GM18505 (cell line): ENCODE measurements at regions not wholly inside any gene's neighbourhood (a gene's known extent, or its start where the extent isn't known, plus 50 kb on each side); places are given as distances from the start of the nearest gene placed in this dataset.

Experiments used
- ATAC-seq: cut with Tn5 transposase; IDR thresholded peaks from one replicate; pipeline ENCODE4 v1.9.1; 2021; ENCODE audit not compliant: unreplicated experiment
- POLR2A ChIP-seq: IDR thresholded peaks from 4 replicates; pipeline ENCODE4 v1.6.1; 2011; ENCODE audit warnings: borderline replicate concordance; ENCODE audit not compliant: insufficient read depth, insufficient read length; ENCODE audit errors: extremely low read depth

- ATAC-seq = no peak
- TF ChIP-seq POLR2A = no peak
These were observed 51.4 kb downstream of the MARCHF4 start for GRCh38 chr2:216320852-216321251.

- no peak for TF ChIP-seq POLR2A
These were observed 52.5 kb downstream of the MARCHF4 start for GRCh38 chr2:216319771-216320170.

DNA sequence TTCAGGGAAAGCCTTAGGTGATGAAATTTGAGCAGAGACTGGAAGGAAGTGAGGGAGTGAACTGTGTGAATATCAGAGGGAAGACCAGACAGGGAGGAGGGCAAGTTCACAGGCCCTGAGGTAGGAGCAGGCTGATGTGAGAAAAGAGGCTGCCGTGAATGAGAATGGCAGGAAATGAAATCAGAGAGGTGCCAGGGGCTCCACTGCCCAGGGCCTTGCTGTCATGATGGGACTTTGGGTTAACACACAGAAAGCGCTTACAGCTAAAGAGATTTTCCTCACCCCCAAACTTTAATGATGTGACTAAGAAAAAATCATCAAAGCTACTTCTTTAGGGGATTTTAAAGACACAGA lies 53.8 kb downstream of the MARCHF4 start:
- TF ChIP-seq POLR2A = no peak
- ATAC-seq = no peak

More at GRCh38 chr2:216319771-216320170, 52.5 kb downstream of the MARCHF4 start:
- ATAC-seq = no peak

- no peak for TF ChIP-seq POLR2A
- ATAC-seq = no peak
These were observed 54.3 kb downstream of the MARCHF4 start for GRCh38 chr2:216317831-216318520.

GRCh38 chr2:216316743-216317142 lies 55.5 kb downstream of the MARCHF4 start:
- ATAC-seq = no peak
- no peak for TF ChIP-seq POLR2A

DNA sequence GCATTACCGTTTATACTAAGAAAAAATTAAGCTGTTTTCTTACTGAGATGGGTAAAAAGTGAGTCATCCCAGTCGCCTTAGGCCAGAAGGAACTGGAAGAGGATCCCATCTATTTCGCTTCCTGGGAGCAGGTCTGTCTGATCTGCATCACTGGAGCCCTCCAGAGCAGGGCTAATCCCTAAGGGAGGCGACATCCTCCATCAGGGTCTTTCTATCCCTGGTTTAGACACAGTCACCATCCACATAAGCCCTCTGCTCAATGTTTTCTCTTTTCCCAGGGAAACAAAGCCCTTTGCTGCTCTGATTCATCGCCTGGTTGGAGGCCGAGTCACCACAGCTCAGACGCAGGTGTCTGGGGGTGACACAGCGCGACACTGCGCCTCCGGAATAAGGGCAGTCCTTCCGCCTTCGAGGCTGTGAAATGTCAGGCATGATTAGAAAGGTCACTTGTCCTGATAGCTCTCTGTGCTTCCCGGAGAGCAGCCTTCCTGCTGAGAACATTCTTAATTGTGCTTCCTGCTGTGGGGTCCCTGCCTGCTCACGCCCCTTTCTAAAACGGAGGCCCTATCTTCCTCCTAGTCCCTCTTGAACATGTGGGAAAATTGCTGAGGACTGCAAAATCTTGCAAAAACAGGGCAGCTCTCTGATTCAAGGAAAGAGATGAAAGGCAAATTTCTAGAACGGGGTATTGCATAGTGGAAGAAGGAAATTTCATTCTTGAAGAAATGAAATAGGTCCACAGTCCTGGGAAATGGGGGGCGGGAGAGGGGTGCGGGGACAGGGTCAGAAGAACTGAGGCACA lies 56.3 kb downstream of the MARCHF4 start:
- no peak for ATAC-seq
- no peak for TF ChIP-seq POLR2A

- no peak for ATAC-seq
These were observed 59.8 kb downstream of the MARCHF4 start for GRCh38 chr2:216312441-216312840.

GRCh38 chr2:216308576-216308975 lies 63.7 kb downstream of the MARCHF4 start:
- ATAC-seq = no peak
- TF ChIP-seq POLR2A = no peak

More at GRCh38 chr2:216312441-216312840, 59.8 kb downstream of the MARCHF4 start:
- TF ChIP-seq POLR2A = no peak

- ATAC-seq = no peak
- no peak for TF ChIP-seq POLR2A
These were observed 64.8 kb downstream of the MARCHF4 start for GRCh38 chr2:216307496-216307895.

DNA sequence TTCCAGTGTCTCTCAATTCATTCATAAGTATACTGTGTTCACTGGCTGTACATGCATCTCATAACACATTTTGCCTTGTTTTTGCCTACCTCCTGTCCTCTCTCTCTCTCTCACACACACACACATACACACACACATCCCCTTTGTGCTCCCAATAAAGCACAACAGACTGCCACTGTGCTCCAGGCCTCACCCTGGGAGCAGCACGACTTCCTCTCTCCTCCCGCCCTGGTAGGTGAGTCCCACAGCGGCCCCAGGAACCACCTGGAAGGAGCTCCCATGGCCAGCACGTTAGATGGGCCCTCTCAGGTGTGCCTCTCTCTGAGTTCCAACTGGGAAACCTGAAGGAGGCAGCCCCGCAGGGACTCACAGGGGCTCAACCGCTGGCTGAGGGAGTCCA lies 65.4 kb downstream of the MARCHF4 start:
- no peak for ATAC-seq
- TF ChIP-seq POLR2A = no peak

- TF ChIP-seq POLR2A = no peak
- ATAC-seq = no peak
These were observed 66.7 kb downstream of the MARCHF4 start for GRCh38 chr2:216305574-216305973.

GRCh38 chr2:216302981-216303676 lies 69.2 kb downstream of the MARCHF4 start:
- no peak for ATAC-seq
- TF ChIP-seq POLR2A = no peak

DNA sequence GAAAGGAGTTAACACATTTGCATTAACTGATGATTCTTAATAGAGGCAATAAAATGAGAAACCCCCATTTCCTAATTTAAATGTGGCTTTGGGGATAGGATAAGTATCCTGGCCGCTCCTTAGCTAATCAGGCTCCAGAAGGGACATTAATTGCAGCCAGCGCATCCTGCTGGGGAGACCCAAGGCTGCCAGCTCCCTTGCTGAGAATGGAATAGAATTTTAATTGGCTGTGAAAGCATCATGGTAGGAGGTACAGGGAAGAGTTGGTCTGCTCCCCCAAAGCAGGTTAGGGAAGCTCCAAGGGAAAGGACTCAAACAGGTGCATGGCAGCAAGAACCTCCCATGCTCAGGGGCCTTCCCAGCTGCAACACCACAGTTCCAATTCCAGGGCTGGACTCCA lies 71.4 kb downstream of the MARCHF4 start:
- TF ChIP-seq POLR2A = no peak
- ATAC-seq = no peak

- no peak for ATAC-seq
- TF ChIP-seq POLR2A = no peak
These were observed 72.7 kb downstream of the MARCHF4 start for GRCh38 chr2:216299588-216299987.

GRCh38 chr2:216298719-216299495 lies 73.4 kb downstream of the MARCHF4 start:
- TF ChIP-seq POLR2A = no peak
- ATAC-seq = no peak
